H9 (cell line): ENCODE measurements at regions not wholly inside any gene's neighbourhood (a gene's known extent, or its start where the extent isn't known, plus 50 kb on each side); places are given as distances from the start of the nearest gene placed in this dataset.

Experiments used
- DNase-seq: peaks from one replicate; pipeline ENCODE4 v3.0.0-alpha.2; 2017
- H2AFZ ChIP-seq: one replicate; pipeline ENCODE4 v1.6.1; 2013; ENCODE audit warnings: mild to moderate bottlenecking, low read length, control low read depth, moderate library complexity
- H2AK5ac ChIP-seq: 2 replicates; pipeline ENCODE4 v1.6.1; 2013; ENCODE audit warnings: low read length, control low read depth, mixed read lengths; ENCODE audit not compliant: insufficient read length
- H2BK120ac ChIP-seq: one replicate; pipeline ENCODE4 v1.6.1; 2013; ENCODE audit warnings: low read depth, mild to moderate bottlenecking, low read length, control low read depth, inconsistent platforms; ENCODE audit not compliant: poor library complexity, severe bottlenecking
- H2BK12ac ChIP-seq: 2 replicates; pipeline ENCODE4 v1.6.1; 2013; ENCODE audit warnings: low read length, control low read depth, mixed read lengths, low read depth; ENCODE audit not compliant: insufficient read length
- H2BK15ac ChIP-seq: 2 replicates; pipeline ENCODE4 v1.6.1; 2013; ENCODE audit warnings: low read depth, low read length, control low read depth
- H2BK20ac ChIP-seq: one replicate; pipeline ENCODE4 v1.6.1; 2013; ENCODE audit warnings: low read depth, mild to moderate bottlenecking, low read length, control low read depth, inconsistent platforms; ENCODE audit not compliant: poor library complexity, severe bottlenecking
- H2BK5ac ChIP-seq: 2 replicates; pipeline ENCODE4 v1.6.1; 2013; ENCODE audit warnings: low read length, control low read depth, mixed read lengths; ENCODE audit not compliant: insufficient read length
- H3K14ac ChIP-seq: 2 replicates; pipeline ENCODE4 v1.6.1; 2013; ENCODE audit warnings: low read length, control low read depth; ENCODE audit not compliant: insufficient read depth
- H3K18ac ChIP-seq: 2 replicates; pipeline ENCODE4 v1.6.1; 2013; ENCODE audit warnings: low read depth, mild to moderate bottlenecking, mixed read lengths, low read length, control low read depth; ENCODE audit not compliant: insufficient read length
- H3K23ac ChIP-seq: 2 replicates; pipeline ENCODE4 v1.6.1; 2013; ENCODE audit warnings: low read length, control low read depth, mixed read lengths, low read depth; ENCODE audit not compliant: insufficient read length
- H3K23me2 ChIP-seq: 2 replicates; pipeline ENCODE4 v1.6.1; 2013; ENCODE audit warnings: low read depth, mild to moderate bottlenecking, mixed read lengths, low read length, control low read depth; ENCODE audit not compliant: insufficient read length, poor library complexity, severe bottlenecking
- H3K27ac ChIP-seq: 2 replicates; pipeline ENCODE4 v1.5.1; 2013; ENCODE audit warnings: low read length, control low read depth, mixed read lengths, low read depth; ENCODE audit not compliant: insufficient read length
- H3K27me3 ChIP-seq: 2 replicates; pipeline ENCODE4 v1.6.1; 2013; ENCODE audit warnings: low read length, control low read depth, inconsistent platforms; ENCODE audit not compliant: insufficient read depth
- H3K4ac ChIP-seq: 2 replicates; pipeline ENCODE4 v1.6.1; 2013; ENCODE audit warnings: low read depth, mild to moderate bottlenecking, control low read depth, inconsistent platforms, low read length, moderate library complexity
- H3K4me1 ChIP-seq: 2 replicates; pipeline ENCODE4 v1.6.1; 2013; ENCODE audit warnings: low read length, control low read depth, inconsistent platforms; ENCODE audit not compliant: insufficient read depth
- H3K4me2 ChIP-seq: 2 replicates; pipeline ENCODE4 v1.6.1; 2013; ENCODE audit warnings: low read length, control low read depth, mixed read lengths; ENCODE audit not compliant: insufficient read length, insufficient read depth
- H3K56ac ChIP-seq: 2 replicates; pipeline ENCODE4 v1.6.1; 2013; ENCODE audit warnings: low read depth, mild to moderate bottlenecking, mixed read lengths, low read length, control low read depth; ENCODE audit not compliant: insufficient read length
- H3K79me1 ChIP-seq: 2 replicates; pipeline ENCODE4 v1.6.1; 2013; ENCODE audit warnings: low read depth, mild to moderate bottlenecking, moderate library complexity, low read length, control low read depth, inconsistent platforms; ENCODE audit not compliant: insufficient read depth, poor library complexity, severe bottlenecking
- H3K79me2 ChIP-seq: 2 replicates; pipeline ENCODE4 v1.6.1; 2013; ENCODE audit warnings: low read length, control low read depth, inconsistent platforms; ENCODE audit not compliant: insufficient read depth
- H3K9ac ChIP-seq: 2 replicates; pipeline ENCODE4 v1.6.1; 2013; ENCODE audit warnings: low read length, control low read depth, mixed read lengths; ENCODE audit not compliant: insufficient read length; ENCODE audit errors: extremely low read depth
- H3K9me3 ChIP-seq: one replicate; pipeline ENCODE4 v1.6.1; 2013; ENCODE audit warnings: low read depth, low read length, inconsistent platforms; ENCODE audit not compliant: control insufficient read depth
- H3T11ph ChIP-seq: one replicate; pipeline ENCODE4 v1.6.1; 2013; ENCODE audit warnings: mild to moderate bottlenecking, low read length, control low read depth, inconsistent platforms
- H4K20me1 ChIP-seq: one replicate; pipeline ENCODE4 v1.6.1; 2013; ENCODE audit not compliant: control insufficient read depth, insufficient read length, insufficient read depth
- H4K5ac ChIP-seq: 2 replicates; pipeline ENCODE4 v1.6.1; 2013; ENCODE audit warnings: low read depth, mild to moderate bottlenecking, mixed read lengths, low read length, control low read depth; ENCODE audit not compliant: insufficient read length
- H4K8ac ChIP-seq: replicated peaks from 2 replicates; pipeline ENCODE4 v1.6.1; 2013; ENCODE audit warnings: low read length, control low read depth, mixed read lengths, low read depth; ENCODE audit not compliant: insufficient read length
- H4K91ac ChIP-seq: 2 replicates; pipeline ENCODE4 v1.6.1; 2013; ENCODE audit warnings: low read depth, mild to moderate bottlenecking, moderate library complexity, mixed read lengths, low read length, control low read depth; ENCODE audit not compliant: insufficient read length
- H3K27ac Mint-ChIP-seq, 3 experiments: 2 replicates in 2 of 3; 3 replicates in 1 of 3; pipeline ENCODE4 v1.8.0; 2020 to 2021; ENCODE audit warnings: mixed read lengths in 3 of 3, mild to moderate bottlenecking in 1 of 3, moderate library complexity in 1 of 3
- H3K27me3 Mint-ChIP-seq: 2 replicates; pipeline ENCODE4 v1.8.0; 2021; ENCODE audit warnings: low read depth, mild to moderate bottlenecking, moderate library complexity, mixed read lengths
- H3K36me3 Mint-ChIP-seq, 3 experiments: 2 replicates in 2 of 3; 3 replicates in 1 of 3; pipeline ENCODE4 v1.8.0; 2020 to 2021; ENCODE audit warnings: low read depth in 3 of 3, mixed read lengths in 3 of 3; ENCODE audit not compliant: insufficient read depth in 1 of 3
- H3K4me1 Mint-ChIP-seq, 2 experiments: 2 replicates each; pipeline ENCODE4 v1.8.0; 2020; ENCODE audit warnings: mixed read lengths in 2 of 2
- H3K4me3 Mint-ChIP-seq, 2 experiments: 2 replicates in 1 of 2; 3 replicates in 1 of 2; pipeline ENCODE4 v1.8.0; 2020 to 2021; ENCODE audit warnings: mild to moderate bottlenecking in 2 of 2, mixed read lengths in 2 of 2, moderate library complexity in 1 of 2
- H3K9me3 Mint-ChIP-seq, 2 experiments: 2 replicates in 1 of 2; 3 replicates in 1 of 2; pipeline ENCODE4 v1.8.0; 2020; ENCODE audit warnings: mild to moderate bottlenecking in 2 of 2, mixed read lengths in 2 of 2, moderate library complexity in 1 of 2
- WGBS: extraction: QIAGEN DNeasy Blood & Tissue Kit; methylation state at CpG from one replicate; pipeline ENCODE4 v1.1.7; 2013; ENCODE audit warnings: missing lambda C conversion rate, low lambda C conversion rate, mixed read lengths; ENCODE audit not compliant: insufficient read length; ENCODE audit errors: extremely low coverage; 5-methylcytosine and 5-hydroxymethylcytosine counted together
- TF ChIP-seq, protein P1 (sequence below): fragments of 200-600 bp; sonication (generic); conservative IDR thresholded peaks from 3 replicates; pipeline ENCODE4 v1.8.0; 2021; ENCODE audit warnings: antibody characterized with exemption, mild to moderate bottlenecking

DNA sequence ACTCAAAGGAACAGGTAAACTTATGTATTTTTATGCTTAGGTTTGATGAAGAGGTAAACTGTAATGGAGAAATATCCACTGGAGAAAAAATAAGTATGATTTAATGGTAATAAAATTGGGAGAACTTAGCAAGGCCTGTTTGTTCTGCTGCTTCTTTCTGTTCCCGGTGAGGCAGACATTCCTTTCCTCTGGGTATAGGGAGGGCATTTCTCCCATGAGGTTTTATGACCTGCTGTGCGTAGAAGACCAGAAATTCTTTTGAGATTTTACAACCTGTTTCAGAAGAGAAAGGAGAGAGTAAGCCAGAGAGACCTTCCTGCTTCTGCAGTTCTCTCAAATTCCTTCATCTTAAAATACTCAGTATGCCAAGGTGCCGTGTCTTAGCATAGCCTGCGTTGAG is 139.4 kb upstream of the RMST start:
- Mint-ChIP-seq H3K4me3 (peak overlapping the region; percentile 2 to 30; a peak in 2 of 5 replicates), H3K9me3 (no peaks in the 10 kb centered on the region; a peak in 1 of 5 replicates), H3K36me3 (no peaks in the 10 kb centered on the region), H3K27ac (peak overlapping the region; percentile 42 to 82 (median 47); a peak in 6 of 7 replicates), H3K4me1 (peaks cover 43 to 44% of the 10 kb centered on the region in 2 experiments), H3K27me3 (peaks cover 3% of the 10 kb centered on the region)
- Histone ChIP-seq H2BK120ac (no peak overlapping the region), H3K4ac (no peak overlapping the region), H4K8ac (no peak overlapping the region), H3K27ac (no peak overlapping the region), H3K4me2 (no peak overlapping the region), H2AK5ac (no peak overlapping the region), H3K79me1 (no peaks in the 10 kb centered on the region), H2BK5ac (no peak overlapping the region), H4K20me1 (no peaks in the 10 kb centered on the region), H3K79me2 (no peaks in the 10 kb centered on the region), H2BK12ac (no peak overlapping the region), H3K56ac (no peak overlapping the region), H3K18ac (no peak overlapping the region), H3K23ac (no peak overlapping the region), H3K4me1 (peaks cover 16% of the 10 kb centered on the region), H2AFZ (no peak overlapping the region), H3K23me2 (no peaks in the 10 kb centered on the region), H3K14ac (no peak overlapping the region), H3T11ph (no peak overlapping the region), H4K91ac (no peak overlapping the region), H2BK15ac (no peak overlapping the region), H3K9ac (no peak overlapping the region), H3K27me3 (no peaks in the 10 kb centered on the region; the same call in 1 of the 2 replicates), H3K9me3 (no peaks in the 10 kb centered on the region), H2BK20ac (no peak overlapping the region), H4K5ac (no peak overlapping the region)
- TF ChIP-seq, protein P1, sequence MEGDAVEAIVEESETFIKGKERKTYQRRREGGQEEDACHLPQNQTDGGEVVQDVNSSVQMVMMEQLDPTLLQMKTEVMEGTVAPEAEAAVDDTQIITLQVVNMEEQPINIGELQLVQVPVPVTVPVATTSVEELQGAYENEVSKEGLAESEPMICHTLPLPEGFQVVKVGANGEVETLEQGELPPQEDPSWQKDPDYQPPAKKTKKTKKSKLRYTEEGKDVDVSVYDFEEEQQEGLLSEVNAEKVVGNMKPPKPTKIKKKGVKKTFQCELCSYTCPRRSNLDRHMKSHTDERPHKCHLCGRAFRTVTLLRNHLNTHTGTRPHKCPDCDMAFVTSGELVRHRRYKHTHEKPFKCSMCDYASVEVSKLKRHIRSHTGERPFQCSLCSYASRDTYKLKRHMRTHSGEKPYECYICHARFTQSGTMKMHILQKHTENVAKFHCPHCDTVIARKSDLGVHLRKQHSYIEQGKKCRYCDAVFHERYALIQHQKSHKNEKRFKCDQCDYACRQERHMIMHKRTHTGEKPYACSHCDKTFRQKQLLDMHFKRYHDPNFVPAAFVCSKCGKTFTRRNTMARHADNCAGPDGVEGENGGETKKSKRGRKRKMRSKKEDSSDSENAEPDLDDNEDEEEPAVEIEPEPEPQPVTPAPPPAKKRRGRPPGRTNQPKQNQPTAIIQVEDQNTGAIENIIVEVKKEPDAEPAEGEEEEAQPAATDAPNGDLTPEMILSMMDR, result no peak
- DNase-seq, result no peak
- WGBS, result no CpG with 5 or more reads among the region's 4 CpGs
